Gastrocnemius medialis (tissue), 4 donors: ENCODE measurements at regions not wholly inside any gene's neighbourhood (a gene's known extent, or its start where the extent isn't known, plus 50 kb on each side); places are given as distances from the start of the nearest gene placed in this dataset.

ENCODE experiments used
- ATAC-seq, 2 donors: fragments of 150-250 bp; one replicate each; pipeline ENCODE4 v1.9.1; 2016
- DNase-seq, 2 donors: peaks; one replicate each; pipeline ENCODE4 v3.0.0-alpha.2; 2019
- H3K27ac ChIP-seq, 4 donors: fragments of 200-600 bp; sonication (generic); 1 replicate in 1 of 4; 2 replicates in 3 of 4; pipeline ENCODE4 v1.5.1; 2016 to 2018; ENCODE audit warnings: mild to moderate bottlenecking in 2 of 4, moderate library complexity in 1 of 4
- H3K27me3 ChIP-seq, 3 donors: fragments of 200-600 bp; sonication (generic) in 2 of 3; 1 replicate in 1 of 3; 2 replicates in 2 of 3; pipeline versions ENCODE4 v1.5.1 to v1.6.0; 2016 to 2019; ENCODE audit warnings: mild to moderate bottlenecking in 1 of 3, moderate library complexity in 1 of 3
- H3K36me3 ChIP-seq, 2 donors: fragments of 200-600 bp; sonication (generic) in 1 of 2; one replicate each; pipeline ENCODE4 v1.5.1; 2017 to 2018
- H3K4me1 ChIP-seq, 2 donors: fragments of 200-600 bp; sonication (generic) in 1 of 2; one replicate each; pipeline ENCODE4 v1.5.1; 2016 to 2017; ENCODE audit warnings: mild to moderate bottlenecking in 2 of 2
- H3K4me3 ChIP-seq, 4 donors: fragments of 200-600 bp; sonication (generic) in 3 of 4; 1 replicate in 1 of 4; 2 replicates in 3 of 4; pipeline ENCODE4 v1.5.1; 2016 to 2019; ENCODE audit warnings: mild to moderate bottlenecking in 2 of 4
- H3K9me3 ChIP-seq, 3 donors: fragments of 200-600 bp; sonication (generic) in 2 of 3; 1 replicate in 1 of 3; 2 replicates in 2 of 3; pipeline ENCODE4 v1.5.1; 2016 to 2019
- POLR2A ChIP-seq, 2 donors: fragments of 450-650 bp; IDR thresholded peaks; one replicate each; pipeline ENCODE4 v1.6.1; 2017; ENCODE audit warnings: antibody characterized with exemption in 2 of 2, mild to moderate bottlenecking in 2 of 2, moderate library complexity in 2 of 2
- in situ Hi-C, 4 donors: fragments of 200-750 bp; cut with MboI; loops; one replicate each; pipeline versions ENCODE4 v1.15.0 to v1.8.0; 2017; ENCODE audit warnings: low sequenced_read_pairs in 4 of 4
- intact Hi-C: fragments of 100-400 bp; cut with DNase I; formaldehyde crosslinking; loops from one replicate; pipeline ENCODE4 v1.15.1; 2023; ENCODE audit warnings: low total_unique reads
- TF ChIP-seq, protein P1 (sequence below), 5 experiments: fragments of 450-650 bp in 3 of 5; fragments of 200-600 bp in 2 of 5; sonication (generic) in 2 of 5; IDR thresholded peaks in 4 of 5; conservative IDR thresholded peaks in 1 of 5; 1 replicate in 4 of 5; 2 replicates in 1 of 5; pipeline ENCODE4 v1.5.1; 2016 to 2019; ENCODE audit warnings: antibody characterized with exemption in 5 of 5, mild to moderate bottlenecking in 3 of 5, moderate library complexity in 3 of 5

- ATAC-seq = no peak
- Histone ChIP-seq H3K36me3 (no peaks in the 10 kb centered on the region), H3K4me1 (no peaks in the 10 kb centered on the region), H3K27me3 (no peaks in the 10 kb centered on the region), H3K27ac (no peak overlapping the region), H3K9me3 (no peaks in the 10 kb centered on the region), H3K4me3 (no peak overlapping the region)
- intact Hi-C loops (no loop called here), in situ Hi-C loops (no loop called here)
- TF ChIP-seq POLR2A (IDR thresholded peaks at IDR 0.05) = no peak
- TF ChIP-seq, protein P1, sequence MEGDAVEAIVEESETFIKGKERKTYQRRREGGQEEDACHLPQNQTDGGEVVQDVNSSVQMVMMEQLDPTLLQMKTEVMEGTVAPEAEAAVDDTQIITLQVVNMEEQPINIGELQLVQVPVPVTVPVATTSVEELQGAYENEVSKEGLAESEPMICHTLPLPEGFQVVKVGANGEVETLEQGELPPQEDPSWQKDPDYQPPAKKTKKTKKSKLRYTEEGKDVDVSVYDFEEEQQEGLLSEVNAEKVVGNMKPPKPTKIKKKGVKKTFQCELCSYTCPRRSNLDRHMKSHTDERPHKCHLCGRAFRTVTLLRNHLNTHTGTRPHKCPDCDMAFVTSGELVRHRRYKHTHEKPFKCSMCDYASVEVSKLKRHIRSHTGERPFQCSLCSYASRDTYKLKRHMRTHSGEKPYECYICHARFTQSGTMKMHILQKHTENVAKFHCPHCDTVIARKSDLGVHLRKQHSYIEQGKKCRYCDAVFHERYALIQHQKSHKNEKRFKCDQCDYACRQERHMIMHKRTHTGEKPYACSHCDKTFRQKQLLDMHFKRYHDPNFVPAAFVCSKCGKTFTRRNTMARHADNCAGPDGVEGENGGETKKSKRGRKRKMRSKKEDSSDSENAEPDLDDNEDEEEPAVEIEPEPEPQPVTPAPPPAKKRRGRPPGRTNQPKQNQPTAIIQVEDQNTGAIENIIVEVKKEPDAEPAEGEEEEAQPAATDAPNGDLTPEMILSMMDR (IDR thresholded peaks at IDR 0.05 in 4 of 5, conservative IDR thresholded peaks at IDR 0.05 in 1 of 5) = no peak
- DNase-seq = no peak
These were observed 216.0 kb upstream of the SSTR4 start for GRCh38 chr20:22819112-22819511.

DNA sequence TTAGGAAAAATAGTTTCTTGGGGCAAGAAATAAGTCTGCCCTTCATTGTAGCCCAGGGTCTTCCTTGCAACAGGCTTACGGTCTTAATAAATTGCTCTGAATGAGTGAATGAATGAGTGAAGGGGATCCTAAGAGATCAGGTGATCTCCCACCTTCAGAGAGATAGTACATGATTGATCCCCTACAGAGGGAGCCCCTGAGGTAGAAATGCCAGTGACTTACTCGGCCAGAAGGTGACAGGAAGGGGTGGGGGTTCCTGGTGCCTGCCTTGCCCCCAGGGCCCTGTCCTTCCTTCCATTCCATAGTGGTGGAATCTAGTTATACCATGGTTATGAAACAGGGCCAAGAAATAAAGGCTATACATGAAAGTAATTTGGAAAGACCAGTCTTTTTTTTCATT is 215.3 kb upstream of the SSTR4 start:
- no peaks in the 10 kb centered on the region for H3K9me3 ChIP-seq
- H3K36me3 ChIP-seq = no peaks in the 10 kb centered on the region
- in situ Hi-C loops = no loop called here
- ATAC-seq = no peak
- intact Hi-C loops = no loop called here
- H3K4me3 ChIP-seq = no peak overlapping the region
- H3K4me1 ChIP-seq = no peaks in the 10 kb centered on the region
- no peak overlapping the region for H3K27ac ChIP-seq
- DNase-seq = no peak
- H3K27me3 ChIP-seq = no peaks in the 10 kb centered on the region
- TF ChIP-seq, protein P1 (IDR thresholded peaks at IDR 0.05 in 4 of 5, conservative IDR thresholded peaks at IDR 0.05 in 1 of 5) = no peak
- no peak for TF ChIP-seq POLR2A (IDR thresholded peaks at IDR 0.05)

DNA sequence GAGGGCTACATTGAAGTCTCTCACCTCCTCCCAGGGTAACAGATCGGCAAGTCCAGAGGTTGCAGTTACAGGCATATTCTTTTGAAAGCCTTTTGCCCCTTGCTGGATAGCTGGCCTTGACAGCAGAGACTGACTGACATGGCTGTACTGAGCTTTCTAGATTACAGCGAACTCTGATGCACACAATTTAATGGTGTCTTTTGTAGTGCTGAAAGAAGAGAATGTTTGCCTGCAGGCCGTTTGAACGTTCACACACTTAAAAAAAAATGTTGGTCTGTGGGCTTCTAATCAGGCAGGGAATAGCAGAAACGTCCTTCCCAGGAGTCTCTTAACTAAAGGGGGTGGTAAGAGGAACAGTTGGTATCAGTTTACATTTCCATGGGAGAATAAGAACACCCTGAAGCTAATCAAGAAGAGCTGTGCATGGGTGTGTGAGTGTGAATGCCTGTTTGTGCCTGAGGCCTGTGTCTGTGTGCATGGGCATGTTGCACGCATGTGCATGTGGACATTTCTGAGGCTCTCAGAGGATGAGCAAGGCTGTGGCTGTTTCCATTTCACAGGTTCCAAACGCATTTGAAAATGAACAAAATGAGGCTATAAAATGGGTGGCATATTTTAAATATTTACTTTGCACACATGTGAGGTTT is 213.9 kb upstream of the SSTR4 start:
- H3K36me3 ChIP-seq = no peaks in the 10 kb centered on the region
- in situ Hi-C loops (no loop called here), intact Hi-C loops (no loop called here)
- no peak for DNase-seq
- ATAC-seq = no peak
- no peak overlapping the region for H3K4me3 ChIP-seq
- H3K27ac ChIP-seq = no peak overlapping the region
- no peaks in the 10 kb centered on the region for H3K27me3 ChIP-seq
- H3K9me3 ChIP-seq = no peaks in the 10 kb centered on the region
- TF ChIP-seq, protein P1 (IDR thresholded peaks at IDR 0.05 in 4 of 5, conservative IDR thresholded peaks at IDR 0.05 in 1 of 5) = no peak
- TF ChIP-seq POLR2A (IDR thresholded peaks at IDR 0.05) = no peak
- no peaks in the 10 kb centered on the region for H3K4me1 ChIP-seq

GRCh38 chr20:22821796-22822195 is 213.3 kb upstream of the SSTR4 start:
- in situ Hi-C loops = no loop called here
- Histone ChIP-seq H3K4me1 (no peaks in the 10 kb centered on the region), H3K27me3 (no peaks in the 10 kb centered on the region), H3K4me3 (no peak overlapping the region), H3K9me3 (no peaks in the 10 kb centered on the region), H3K27ac (no peak overlapping the region), H3K36me3 (no peaks in the 10 kb centered on the region)
- TF ChIP-seq, protein P1 (IDR thresholded peaks at IDR 0.05 in 4 of 5, conservative IDR thresholded peaks at IDR 0.05 in 1 of 5) = no peak
- no peak for TF ChIP-seq POLR2A (IDR thresholded peaks at IDR 0.05)
- intact Hi-C loops = no loop called here
- no peak for ATAC-seq
- no peak for DNase-seq

GRCh38 chr20:22823119-22823518 is 212.0 kb upstream of the SSTR4 start:
- Histone ChIP-seq H3K27me3 (no peaks in the 10 kb centered on the region), H3K4me1 (no peaks in the 10 kb centered on the region), H3K9me3 (no peaks in the 10 kb centered on the region), H3K27ac (no peak overlapping the region), H3K36me3 (no peaks in the 10 kb centered on the region), H3K4me3 (no peak overlapping the region)
- intact Hi-C loops (no loop called here), in situ Hi-C loops (no loop called here)
- TF ChIP-seq POLR2A (IDR thresholded peaks at IDR 0.05) = no peak
- TF ChIP-seq, protein P1 (IDR thresholded peaks at IDR 0.05 in 4 of 5, conservative IDR thresholded peaks at IDR 0.05 in 1 of 5) = no peak
- ATAC-seq = no peak
- DNase-seq = no peak
